ENCODE measurements at regions not wholly inside any gene's neighbourhood (a gene's known extent, or its start where the extent isn't known, plus 50 kb on each side); places are given as distances from the start of the nearest gene placed in this dataset.

- in situ Hi-C loops (cut with HindIII; ENCODE audit: low pct_unique_long_range_greater_than_20kb, low sequenced_read_pairs) = no loop called here
- no peak overlapping the region for H3K27ac ChIP-seq (ENCODE audit: low read length)
- peaks cover 8% of the 10 kb centered on the region; the same call in 1 of the 2 replicates for H3K27me3 ChIP-seq (ENCODE audit: control insufficient read depth, insufficient read depth, low read length)
- no TSS peak for BruUV-seq (replicated peaks)
- H3K4me1 ChIP-seq (ENCODE audit: control insufficient read depth, insufficient read depth, low read length) = no peaks in the 10 kb centered on the region
- no peak for ATAC-seq
- DNase-seq (ENCODE audit: low read depth, low spot score) = no peak
- H3K36me3 ChIP-seq (ENCODE audit: control insufficient read depth, insufficient read depth, low read length) = no peaks in the 10 kb centered on the region
- no peaks in the 10 kb centered on the region for H3K9me3 ChIP-seq (ENCODE audit: control insufficient read depth, insufficient read depth, low read depth, low read length)
- intact Hi-C loops (cut with micrococcal nuclease; ENCODE audit: unreplicated experiment) = no loop called here
- no peak overlapping the region for H3K4me3 ChIP-seq (ENCODE audit: low read depth in 2 of 2, low read length in 2 of 2)
- no peak for TF ChIP-seq REST (IDR thresholded peaks at IDR 0.05; ENCODE audit: insufficient read depth in 1 of 2, low read depth in 2 of 2, low read length in 1 of 2)
- TF ChIP-seq TCF7L2 (IDR thresholded peaks at IDR 0.05; ENCODE audit: low read depth, low read length) = no peak
- no peak for TF ChIP-seq SIN3A (IDR thresholded peaks at IDR 0.05; ENCODE audit: borderline replicate concordance, insufficient read depth, low read depth, low read length)
- TF ChIP-seq CTCF (IDR thresholded peaks at IDR 0.05) = no peak
- TF ChIP-seq POLR2AphosphoS5 (IDR thresholded peaks at IDR 0.05; ENCODE audit: low read depth, low read length) = no peak
- POLR2A ChIA-PET = no interaction called here
- CTCF ChIA-PET = no interaction called here
These were observed 69.4 kb downstream of the NRN1 start for GRCh38 chr6:5937169-5937909.

- CTCF ChIA-PET = no interaction called here
- Histone ChIP-seq H3K9me3 (ENCODE audit: control insufficient read depth, insufficient read depth, low read depth, low read length) (no peaks in the 10 kb centered on the region), H3K27me3 (ENCODE audit: control insufficient read depth, insufficient read depth, low read length) (peaks cover 8% of the 10 kb centered on the region), H3K4me1 (ENCODE audit: control insufficient read depth, insufficient read depth, low read length) (no peaks in the 10 kb centered on the region), H3K27ac (ENCODE audit: low read length) (no peak overlapping the region), H3K36me3 (ENCODE audit: control insufficient read depth, insufficient read depth, low read length) (no peaks in the 10 kb centered on the region), H3K4me3 (ENCODE audit: low read depth in 2 of 2, low read length in 2 of 2) (no peak overlapping the region)
- POLR2A ChIA-PET = no interaction called here
- intact Hi-C loops (cut with micrococcal nuclease; ENCODE audit: unreplicated experiment) (no loop called here), in situ Hi-C loops (cut with HindIII; ENCODE audit: low pct_unique_long_range_greater_than_20kb, low sequenced_read_pairs) (no loop called here)
- BruUV-seq (replicated peaks) = no TSS peak
- no peak for TF ChIP-seq POLR2AphosphoS5 (IDR thresholded peaks at IDR 0.05; ENCODE audit: low read depth, low read length)
- TF ChIP-seq REST (IDR thresholded peaks at IDR 0.05; ENCODE audit: insufficient read depth in 1 of 2, low read depth in 2 of 2, low read length in 1 of 2) = no peak
- TF ChIP-seq TCF7L2 (IDR thresholded peaks at IDR 0.05; ENCODE audit: low read depth, low read length) = no peak
- no peak for TF ChIP-seq CTCF (IDR thresholded peaks at IDR 0.05)
- TF ChIP-seq SIN3A (IDR thresholded peaks at IDR 0.05; ENCODE audit: borderline replicate concordance, insufficient read depth, low read depth, low read length) = no peak
- DNase-seq (ENCODE audit: low read depth, low spot score) (no peak), ATAC-seq (no peak)
These were observed 70.1 kb downstream of the NRN1 start for GRCh38 chr6:5936631-5937030.

Data from Panc1 (cell line).